Hindlimb muscle (tissue), 1 donor: ENCODE measurements at regions not wholly inside any gene's neighbourhood (a gene's known extent, or its start where the extent isn't known, plus 50 kb on each side); places are given as distances from the start of the nearest gene placed in this dataset.
"Not testable (repeated sequence)": the region's sequence is repeated elsewhere in the genome, so short reads cannot be mapped to it uniquely, and the experiment has no call there.

Experiments
- DNase-seq: peaks from one replicate; pipeline ENCODE4 v3.0.0-alpha.2; 2013

GRCh38 chr3:147471741-147472140 is 62.6 kb downstream of the ZIC1 start:
- DNase-seq: no peak

GRCh38 chr3:147472846-147473245 is 63.7 kb downstream of the ZIC1 start:
- DNase-seq: no peak

GRCh38 chr3:147483145-147483544 is 74.0 kb downstream of the ZIC1 start:
- DNase-seq: no peak

GRCh38 chr3:147483578-147483977 is 74.4 kb downstream of the ZIC1 start:
- DNase-seq: no peak

GRCh38 chr3:147493065-147493464 is 83.9 kb downstream of the ZIC1 start:
- no peak for DNase-seq

- DNase-seq: no peak
Measured at GRCh38 chr3:147493666-147494065, 84.5 kb downstream of the ZIC1 start.

GRCh38 chr3:147497286-147497685 is 88.1 kb downstream of the ZIC1 start:
- DNase-seq: peak; percentile 22

GRCh38 chr3:147507638-147508286 is 98.6 kb downstream of the ZIC1 start:
- DNase-seq: no peak

GRCh38 chr3:147509448-147509847 is 100.3 kb downstream of the ZIC1 start:
- peak; percentile 28 for DNase-seq

GRCh38 chr3:147513785-147514184 is 104.6 kb downstream of the ZIC1 start:
- no peak for DNase-seq

- peak; percentile 3 for DNase-seq
Measured at GRCh38 chr3:147514366-147515160, 105.4 kb downstream of the ZIC1 start.

GRCh38 chr3:147518465-147518864 is 109.3 kb downstream of the ZIC1 start:
- no peak for DNase-seq

GRCh38 chr3:147521646-147522045 is 112.5 kb downstream of the ZIC1 start:
- no peak for DNase-seq

GRCh38 chr3:147522780-147523179 is 113.6 kb downstream of the ZIC1 start:
- not testable (repeated sequence) for DNase-seq

GRCh38 chr3:147529551-147529950 is 120.4 kb downstream of the ZIC1 start:
- DNase-seq: no peak

GRCh38 chr3:147538034-147538433 is 128.9 kb downstream of the ZIC1 start:
- no peak for DNase-seq

GRCh38 chr3:147540921-147541320 is 131.8 kb downstream of the ZIC1 start:
- no peak for DNase-seq

- DNase-seq: no peak
Measured at GRCh38 chr3:147544290-147544689, 135.1 kb downstream of the ZIC1 start.

- DNase-seq: no peak
Measured at GRCh38 chr3:147551491-147551890, 142.3 kb downstream of the ZIC1 start.

- no peak for DNase-seq
Measured at GRCh38 chr3:147554332-147554731, 145.2 kb downstream of the ZIC1 start.

GRCh38 chr3:147572970-147573340 is 163.8 kb downstream of the ZIC1 start:
- DNase-seq: no peak

GRCh38 chr3:147574621-147575020 is 165.5 kb downstream of the ZIC1 start:
- DNase-seq: peak; percentile 10

- DNase-seq: no peak
Measured at GRCh38 chr3:147575391-147575790, 166.2 kb downstream of the ZIC1 start.

GRCh38 chr3:147582642-147583041 is 173.5 kb downstream of the ZIC1 start:
- DNase-seq: no peak
